HEK293 (cell line): ENCODE measurements at regions not wholly inside any gene's neighbourhood (a gene's known extent, or its start where the extent isn't known, plus 50 kb on each side); places are given as distances from the start of the nearest gene placed in this dataset.

ENCODE experiments used
- CTCF ChIA-PET: fragments of 350-600 bp; formaldehyde crosslinking; extraction: SDS; loops from one replicate; lab custom pipeline; 2021; ENCODE audit warnings: antibody characterized with exemption; lab: Yijun Ruan, JAX
- POLR2A ChIA-PET: fragments of 300-600 bp; formaldehyde crosslinking; extraction: SDS; loops from one replicate; lab custom pipeline; 2020; ENCODE audit warnings: antibody characterized with exemption, inconsistent platforms; lab: Yijun Ruan, JAX
- H3K27ac ChIP-seq: fragments of 200-500 bp; sonication (Bioruptor generic); 2 replicates; pipeline ENCODE4 v1.5.1; 2014; ENCODE audit warnings: low read depth, low read length, control low read depth, inconsistent platforms; ENCODE audit errors: extremely low read depth
- H3K36me3 ChIP-seq, 2 experiments: fragments of 200-500 bp in 1 of 2; sonication (Bioruptor generic) in 1 of 2; 1 replicate in 1 of 2; 2 replicates in 1 of 2; pipeline ENCODE4 v1.5.1; 2014 to 2017; ENCODE audit warnings: inconsistent platforms in 2 of 2, low read length in 2 of 2; ENCODE audit not compliant: control insufficient read depth in 2 of 2, insufficient read depth in 1 of 2
- H3K4me1 ChIP-seq: fragments of 200-500 bp; sonication (Bioruptor generic); 2 replicates; pipeline ENCODE4 v1.5.1; 2014; ENCODE audit warnings: mild to moderate bottlenecking, low read length, inconsistent platforms; ENCODE audit not compliant: control insufficient read depth, insufficient read depth
- H3K4me3 ChIP-seq: 2 replicates; pipeline ENCODE4 v1.5.1; 2011; ENCODE audit warnings: low read depth, mild to moderate bottlenecking, control low read depth, low read length, moderate library complexity
- H3K9me3 ChIP-seq: fragments of 200-500 bp; sonication (Bioruptor generic); 2 replicates; pipeline ENCODE4 v1.5.1; 2014; ENCODE audit warnings: low read depth, low read length, inconsistent platforms; ENCODE audit not compliant: control insufficient read depth, insufficient read depth
- HOXA7 ChIP-seq: sonication (generic); formaldehyde crosslinking; IDR thresholded peaks from 2 replicates; pipeline ENCODE4 v1.8.1; 2022; ENCODE audit warnings: missing genetic modification reagents, borderline replicate concordance
- KLF7 ChIP-seq: fragments of 450-650 bp; formaldehyde crosslinking; IDR thresholded peaks from 2 replicates; pipeline ENCODE4 v1.5.1; 2016; ENCODE audit warnings: missing biosample characterization, missing genetic modification characterization, borderline replicate concordance
- SP7 ChIP-seq: fragments of 450-650 bp; formaldehyde crosslinking; IDR thresholded peaks from 2 replicates; pipeline ENCODE4 v1.5.1; 2016; ENCODE audit warnings: missing biosample characterization, missing genetic modification characterization
- WT1 ChIP-seq: fragments of 450-650 bp; formaldehyde crosslinking; IDR thresholded peaks from 2 replicates; pipeline ENCODE4 v1.5.1; 2016; ENCODE audit warnings: missing biosample characterization, missing genetic modification characterization
- YY1 ChIP-seq: fragments of 450-650 bp; formaldehyde crosslinking; IDR thresholded peaks from 2 replicates; pipeline ENCODE4 v1.5.1; 2018; ENCODE audit warnings: missing biosample characterization, missing genetic modification characterization
- ZBTB1 ChIP-seq: fragments of 450-650 bp; formaldehyde crosslinking; IDR thresholded peaks from 2 replicates; pipeline ENCODE4 v1.5.1; 2016; ENCODE audit warnings: missing biosample characterization, missing genetic modification characterization
- ZEB2 ChIP-seq: fragments of 450-650 bp; formaldehyde crosslinking; IDR thresholded peaks from 2 replicates; pipeline ENCODE4 v1.5.1; 2016; ENCODE audit warnings: missing biosample characterization, missing genetic modification characterization
- ZNF10 ChIP-seq: fragments of 450-650 bp; formaldehyde crosslinking; IDR thresholded peaks from 2 replicates; pipeline ENCODE4 v1.5.1; 2017; ENCODE audit warnings: missing biosample characterization, missing genetic modification characterization
- ZNF16 ChIP-seq: fragments of 450-650 bp; formaldehyde crosslinking; IDR thresholded peaks from 2 replicates; pipeline ENCODE4 v1.5.1; 2016; ENCODE audit warnings: low read depth, missing biosample characterization, missing genetic modification characterization
- ZNF174 ChIP-seq: fragments of 450-650 bp; formaldehyde crosslinking; IDR thresholded peaks from 2 replicates; pipeline ENCODE4 v1.5.0; 2017; ENCODE audit warnings: missing biosample characterization, mild to moderate bottlenecking, missing genetic modification characterization
- ZNF19 ChIP-seq: fragments of 450-650 bp; formaldehyde crosslinking; IDR thresholded peaks from 2 replicates; pipeline ENCODE4; 2016; ENCODE audit warnings: missing biosample characterization, missing genetic modification characterization, low read depth
- ZNF221 ChIP-seq: fragments of 450-650 bp; formaldehyde crosslinking; IDR thresholded peaks from 2 replicates; pipeline ENCODE4 v1.5.1; 2017; ENCODE audit warnings: missing biosample characterization, missing genetic modification characterization, borderline replicate concordance
- ZNF404 ChIP-seq: fragments of 450-650 bp; formaldehyde crosslinking; IDR thresholded peaks from 2 replicates; pipeline ENCODE4 v1.5.1; 2017; ENCODE audit warnings: missing biosample characterization, missing genetic modification characterization
- ZNF548 ChIP-seq: fragments of 450-650 bp; formaldehyde crosslinking; IDR thresholded peaks from 2 replicates; pipeline ENCODE4 v1.5.1; 2016; ENCODE audit warnings: missing biosample characterization, missing genetic modification characterization
- ZNF555 ChIP-seq: fragments of 450-650 bp; formaldehyde crosslinking; conservative IDR thresholded peaks from 2 replicates; pipeline ENCODE4 v1.5.1; 2017; ENCODE audit warnings: missing biosample characterization, mild to moderate bottlenecking, missing genetic modification characterization, inconsistent platforms
- ZNF585B ChIP-seq: fragments of 450-650 bp; formaldehyde crosslinking; IDR thresholded peaks from 2 replicates; pipeline ENCODE4 v1.5.1; 2016; ENCODE audit warnings: missing biosample characterization, missing genetic modification characterization
- ZNF830 ChIP-seq: fragments of 450-650 bp; IDR thresholded peaks from 2 replicates; pipeline ENCODE4 v1.5.0; 2018; ENCODE audit warnings: missing biosample characterization, missing genetic modification characterization, low read depth, mild to moderate bottlenecking, moderate library complexity
- TF ChIP-seq, protein P1 (sequence below): fragments of 450-650 bp; formaldehyde crosslinking; IDR thresholded peaks from 2 replicates; pipeline ENCODE4 v1.5.1; 2016; ENCODE audit warnings: missing biosample characterization, missing genetic modification characterization
- TF ChIP-seq, protein P2 (sequence below): fragments of 450-650 bp; formaldehyde crosslinking; conservative IDR thresholded peaks from 2 replicates; pipeline ENCODE4 v1.5.1; 2016; ENCODE audit warnings: low read depth, missing biosample characterization, missing genetic modification characterization
- TF ChIP-seq, protein P3 (sequence below): fragments of 450-650 bp; formaldehyde crosslinking; IDR thresholded peaks from 2 replicates; pipeline ENCODE4 v1.5.1; 2016; ENCODE audit warnings: missing biosample characterization, missing genetic modification characterization
- TF ChIP-seq, protein P4 (sequence below): fragments of 450-650 bp; formaldehyde crosslinking; IDR thresholded peaks from 2 replicates; pipeline ENCODE4 v1.5.1; 2017; ENCODE audit warnings: missing biosample characterization, missing genetic modification characterization
- TF ChIP-seq, protein P5 (sequence below): fragments of 450-650 bp; formaldehyde crosslinking; IDR thresholded peaks from 2 replicates; pipeline ENCODE4 v1.5.1; 2016; ENCODE audit warnings: missing biosample characterization, missing genetic modification characterization
- TF ChIP-seq, protein P6 (sequence below): fragments of 450-650 bp; formaldehyde crosslinking; IDR thresholded peaks from 2 replicates; pipeline ENCODE4 v1.5.1; 2016; ENCODE audit warnings: missing biosample characterization, missing genetic modification characterization, low read depth

DNA sequence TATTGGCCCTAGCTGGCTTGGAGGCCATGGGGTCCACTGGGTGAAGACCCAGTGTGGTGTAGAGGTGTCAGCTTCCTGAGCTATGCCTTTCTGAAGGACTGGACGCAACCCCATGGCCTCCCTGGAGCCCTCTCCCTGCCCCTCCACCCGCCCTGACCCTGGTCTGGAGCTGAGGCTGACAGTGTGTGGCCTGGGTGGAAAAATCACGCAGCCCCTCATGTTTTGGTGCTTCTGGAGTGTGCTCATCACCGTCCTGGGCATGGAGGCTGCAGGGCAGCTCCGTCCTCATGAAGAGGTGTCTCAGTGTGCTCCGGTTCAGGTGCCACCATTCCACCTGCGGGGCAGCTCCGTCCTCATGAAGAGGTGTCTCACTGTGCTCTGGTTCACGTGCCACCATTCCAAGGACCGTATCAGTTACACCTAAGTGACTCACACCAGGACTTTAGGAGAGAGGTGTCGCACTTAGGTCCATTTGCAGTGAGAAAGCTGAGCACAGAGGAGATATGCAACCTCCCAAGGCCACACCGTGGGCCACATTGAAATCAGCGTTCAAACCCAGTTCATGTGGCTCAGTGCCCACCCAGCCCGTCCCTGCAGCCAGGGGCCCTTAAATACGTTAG lies 214.3 kb upstream of the IRX1 start:
- Histone ChIP-seq H3K27ac (no peak overlapping the region), H3K36me3 (no peaks in the 10 kb centered on the region), H3K4me3 (no peak overlapping the region), H3K9me3 (no peaks in the 10 kb centered on the region), H3K4me1 (no peaks in the 10 kb centered on the region)
- ChIA-PET POLR2A (no interaction called here), CTCF (no interaction called here)
- TF ChIP-seq, protein P1, sequence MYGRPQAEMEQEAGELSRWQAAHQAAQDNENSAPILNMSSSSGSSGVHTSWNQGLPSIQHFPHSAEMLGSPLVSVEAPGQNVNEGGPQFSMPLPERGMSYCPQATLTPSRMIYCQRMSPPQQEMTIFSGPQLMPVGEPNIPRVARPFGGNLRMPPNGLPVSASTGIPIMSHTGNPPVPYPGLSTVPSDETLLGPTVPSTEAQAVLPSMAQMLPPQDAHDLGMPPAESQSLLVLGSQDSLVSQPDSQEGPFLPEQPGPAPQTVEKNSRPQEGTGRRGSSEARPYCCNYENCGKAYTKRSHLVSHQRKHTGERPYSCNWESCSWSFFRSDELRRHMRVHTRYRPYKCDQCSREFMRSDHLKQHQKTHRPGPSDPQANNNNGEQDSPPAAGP (tag by site-specific recombination): no peak
- TF ChIP-seq SP7 (tag by site-specific recombination) (no peak), YY1 (tag by site-specific recombination) (no peak), ZBTB1 (tag by site-specific recombination) (no peak), ZNF19 (tag by site-specific recombination) (no peak), ZNF585B (tag by site-specific recombination) (no peak), ZNF10 (tag by site-specific recombination) (no peak), KLF7 (no peak), ZNF404 (tag by site-specific recombination) (no peak), ZNF221 (no peak), ZNF830 (tag by site-specific recombination) (no peak), ZEB2 (tag by site-specific recombination) (no peak), ZNF555 (tag by site-specific recombination) (no peak), ZNF548 (tag by site-specific recombination) (no peak), ZNF174 (tag by site-specific recombination) (no peak), ZNF16 (tag by site-specific recombination) (no peak)
- TF ChIP-seq, protein P2, sequence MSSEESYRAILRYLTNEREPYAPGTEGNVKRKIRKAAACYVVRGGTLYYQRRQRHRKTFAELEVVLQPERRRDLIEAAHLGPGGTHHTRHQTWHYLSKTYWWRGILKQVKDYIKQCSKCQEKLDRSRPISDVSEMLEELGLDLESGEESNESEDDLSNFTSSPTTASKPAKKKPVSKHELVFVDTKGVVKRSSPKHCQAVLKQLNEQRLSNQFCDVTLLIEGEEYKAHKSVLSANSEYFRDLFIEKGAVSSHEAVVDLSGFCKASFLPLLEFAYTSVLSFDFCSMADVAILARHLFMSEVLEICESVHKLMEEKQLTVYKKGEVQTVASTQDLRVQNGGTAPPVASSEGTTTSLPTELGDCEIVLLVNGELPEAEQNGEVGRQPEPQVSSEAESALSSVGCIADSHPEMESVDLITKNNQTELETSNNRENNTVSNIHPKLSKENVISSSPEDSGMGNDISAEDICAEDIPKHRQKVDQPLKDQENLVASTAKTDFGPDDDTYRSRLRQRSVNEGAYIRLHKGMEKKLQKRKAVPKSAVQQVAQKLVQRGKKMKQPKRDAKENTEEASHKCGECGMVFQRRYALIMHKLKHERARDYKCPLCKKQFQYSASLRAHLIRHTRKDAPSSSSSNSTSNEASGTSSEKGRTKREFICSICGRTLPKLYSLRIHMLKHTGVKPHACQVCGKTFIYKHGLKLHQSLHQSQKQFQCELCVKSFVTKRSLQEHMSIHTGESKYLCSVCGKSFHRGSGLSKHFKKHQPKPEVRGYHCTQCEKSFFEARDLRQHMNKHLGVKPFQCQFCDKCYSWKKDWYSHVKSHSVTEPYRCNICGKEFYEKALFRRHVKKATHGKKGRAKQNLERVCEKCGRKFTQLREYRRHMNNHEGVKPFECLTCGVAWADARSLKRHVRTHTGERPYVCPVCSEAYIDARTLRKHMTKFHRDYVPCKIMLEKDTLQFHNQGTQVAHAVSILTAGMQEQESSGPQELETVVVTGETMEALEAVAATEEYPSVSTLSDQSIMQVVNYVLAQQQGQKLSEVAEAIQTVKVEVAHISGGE (tag by site-specific recombination): no peak
- TF ChIP-seq, protein P3, sequence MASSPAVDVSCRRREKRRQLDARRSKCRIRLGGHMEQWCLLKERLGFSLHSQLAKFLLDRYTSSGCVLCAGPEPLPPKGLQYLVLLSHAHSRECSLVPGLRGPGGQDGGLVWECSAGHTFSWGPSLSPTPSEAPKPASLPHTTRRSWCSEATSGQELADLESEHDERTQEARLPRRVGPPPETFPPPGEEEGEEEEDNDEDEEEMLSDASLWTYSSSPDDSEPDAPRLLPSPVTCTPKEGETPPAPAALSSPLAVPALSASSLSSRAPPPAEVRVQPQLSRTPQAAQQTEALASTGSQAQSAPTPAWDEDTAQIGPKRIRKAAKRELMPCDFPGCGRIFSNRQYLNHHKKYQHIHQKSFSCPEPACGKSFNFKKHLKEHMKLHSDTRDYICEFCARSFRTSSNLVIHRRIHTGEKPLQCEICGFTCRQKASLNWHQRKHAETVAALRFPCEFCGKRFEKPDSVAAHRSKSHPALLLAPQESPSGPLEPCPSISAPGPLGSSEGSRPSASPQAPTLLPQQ (tag by site-specific recombination): no peak
- TF ChIP-seq, protein P4, sequence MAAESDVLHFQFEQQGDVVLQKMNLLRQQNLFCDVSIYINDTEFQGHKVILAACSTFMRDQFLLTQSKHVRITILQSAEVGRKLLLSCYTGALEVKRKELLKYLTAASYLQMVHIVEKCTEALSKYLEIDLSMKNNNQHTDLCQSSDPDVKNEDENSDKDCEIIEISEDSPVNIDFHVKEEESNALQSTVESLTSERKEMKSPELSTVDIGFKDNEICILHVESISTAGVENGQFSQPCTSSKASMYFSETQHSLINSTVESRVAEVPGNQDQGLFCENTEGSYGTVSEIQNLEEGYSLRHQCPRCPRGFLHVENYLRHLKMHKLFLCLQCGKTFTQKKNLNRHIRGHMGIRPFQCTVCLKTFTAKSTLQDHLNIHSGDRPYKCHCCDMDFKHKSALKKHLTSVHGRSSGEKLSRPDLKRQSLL (tag by site-specific recombination): no peak

DNA sequence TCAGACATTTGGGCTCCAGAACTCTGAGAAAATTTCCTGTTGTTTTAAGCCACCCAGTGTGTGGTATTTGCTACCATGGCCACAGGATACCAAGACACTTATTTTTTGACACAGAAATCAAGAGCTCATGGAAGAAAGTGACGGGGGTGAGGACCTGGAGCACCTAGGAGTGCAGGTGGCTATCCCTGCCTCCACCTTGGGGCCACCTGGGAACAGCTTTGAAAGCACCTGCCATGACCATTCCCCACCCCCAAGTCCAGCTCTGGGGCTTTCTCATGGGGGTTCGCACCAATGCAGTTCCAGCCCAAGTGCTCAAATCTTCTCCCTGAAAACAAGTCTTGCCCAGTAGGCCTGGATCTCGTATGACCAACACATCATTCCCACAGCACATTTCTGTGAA lies 214.9 kb upstream of the IRX1 start:
- Histone ChIP-seq H3K36me3 (no peaks in the 10 kb centered on the region), H3K27ac (no peak overlapping the region), H3K4me1 (no peaks in the 10 kb centered on the region), H3K9me3 (no peaks in the 10 kb centered on the region), H3K4me3 (no peak overlapping the region)
- ChIA-PET CTCF (no interaction called here), POLR2A (no interaction called here)
- TF ChIP-seq WT1 (tag by site-specific recombination) (no peak), HOXA7 (no peak)
- TF ChIP-seq, protein P5, sequence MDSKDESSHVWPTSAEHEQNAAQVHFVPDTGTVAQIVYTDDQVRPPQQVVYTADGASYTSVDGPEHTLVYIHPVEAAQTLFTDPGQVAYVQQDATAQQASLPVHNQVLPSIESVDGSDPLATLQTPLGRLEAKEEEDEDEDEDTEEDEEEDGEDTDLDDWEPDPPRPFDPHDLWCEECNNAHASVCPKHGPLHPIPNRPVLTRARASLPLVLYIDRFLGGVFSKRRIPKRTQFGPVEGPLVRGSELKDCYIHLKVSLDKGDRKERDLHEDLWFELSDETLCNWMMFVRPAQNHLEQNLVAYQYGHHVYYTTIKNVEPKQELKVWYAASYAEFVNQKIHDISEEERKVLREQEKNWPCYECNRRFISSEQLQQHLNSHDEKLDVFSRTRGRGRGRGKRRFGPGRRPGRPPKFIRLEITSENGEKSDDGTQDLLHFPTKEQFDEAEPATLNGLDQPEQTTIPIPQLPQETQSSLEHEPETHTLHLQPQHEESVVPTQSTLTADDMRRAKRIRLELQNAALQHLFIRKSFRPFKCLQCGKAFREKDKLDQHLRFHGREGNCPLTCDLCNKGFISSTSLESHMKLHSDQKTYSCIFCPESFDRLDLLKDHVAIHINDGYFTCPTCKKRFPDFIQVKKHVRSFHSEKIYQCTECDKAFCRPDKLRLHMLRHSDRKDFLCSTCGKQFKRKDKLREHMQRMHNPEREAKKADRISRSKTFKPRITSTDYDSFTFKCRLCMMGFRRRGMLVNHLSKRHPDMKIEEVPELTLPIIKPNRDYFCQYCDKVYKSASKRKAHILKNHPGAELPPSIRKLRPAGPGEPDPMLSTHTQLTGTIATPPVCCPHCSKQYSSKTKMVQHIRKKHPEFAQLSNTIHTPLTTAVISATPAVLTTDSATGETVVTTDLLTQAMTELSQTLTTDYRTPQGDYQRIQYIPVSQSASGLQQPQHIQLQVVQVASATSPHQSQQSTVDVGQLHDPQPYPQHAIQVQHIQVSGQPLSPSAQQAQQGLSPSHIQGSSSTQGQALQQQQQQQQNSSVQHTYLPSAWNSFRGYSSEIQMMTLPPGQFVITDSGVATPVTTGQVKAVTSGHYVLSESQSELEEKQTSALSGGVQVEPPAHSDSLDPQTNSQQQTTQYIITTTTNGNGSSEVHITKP (tag by site-specific recombination): no peak
- TF ChIP-seq, protein P6, sequence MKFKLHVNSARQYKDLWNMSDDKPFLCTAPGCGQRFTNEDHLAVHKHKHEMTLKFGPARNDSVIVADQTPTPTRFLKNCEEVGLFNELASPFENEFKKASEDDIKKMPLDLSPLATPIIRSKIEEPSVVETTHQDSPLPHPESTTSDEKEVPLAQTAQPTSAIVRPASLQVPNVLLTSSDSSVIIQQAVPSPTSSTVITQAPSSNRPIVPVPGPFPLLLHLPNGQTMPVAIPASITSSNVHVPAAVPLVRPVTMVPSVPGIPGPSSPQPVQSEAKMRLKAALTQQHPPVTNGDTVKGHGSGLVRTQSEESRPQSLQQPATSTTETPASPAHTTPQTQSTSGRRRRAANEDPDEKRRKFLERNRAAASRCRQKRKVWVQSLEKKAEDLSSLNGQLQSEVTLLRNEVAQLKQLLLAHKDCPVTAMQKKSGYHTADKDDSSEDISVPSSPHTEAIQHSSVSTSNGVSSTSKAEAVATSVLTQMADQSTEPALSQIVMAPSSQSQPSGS (tag by site-specific recombination): no peak
